ENCODE measurements at regions not wholly inside any gene's neighbourhood (a gene's known extent, or its start where the extent isn't known, plus 50 kb on each side); places are given as distances from the start of the nearest gene placed in this dataset.

- TF ChIP-seq JUND (IDR thresholded peaks at IDR 0.05) (no peak), RXRA (IDR thresholded peaks at IDR 0.05) (no peak), ZBTB33 (IDR thresholded peaks at IDR 0.05) (no peak)
- TF ChIP-seq, protein P1, sequence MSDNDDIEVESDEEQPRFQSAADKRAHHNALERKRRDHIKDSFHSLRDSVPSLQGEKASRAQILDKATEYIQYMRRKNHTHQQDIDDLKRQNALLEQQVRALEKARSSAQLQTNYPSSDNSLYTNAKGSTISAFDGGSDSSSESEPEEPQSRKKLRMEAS (IDR thresholded peaks at IDR 0.05), result no peak
Observed at GRCh38 chr2:129741623-129742022, 237.8 kb upstream of the RAB6C start (continued).

DNA sequence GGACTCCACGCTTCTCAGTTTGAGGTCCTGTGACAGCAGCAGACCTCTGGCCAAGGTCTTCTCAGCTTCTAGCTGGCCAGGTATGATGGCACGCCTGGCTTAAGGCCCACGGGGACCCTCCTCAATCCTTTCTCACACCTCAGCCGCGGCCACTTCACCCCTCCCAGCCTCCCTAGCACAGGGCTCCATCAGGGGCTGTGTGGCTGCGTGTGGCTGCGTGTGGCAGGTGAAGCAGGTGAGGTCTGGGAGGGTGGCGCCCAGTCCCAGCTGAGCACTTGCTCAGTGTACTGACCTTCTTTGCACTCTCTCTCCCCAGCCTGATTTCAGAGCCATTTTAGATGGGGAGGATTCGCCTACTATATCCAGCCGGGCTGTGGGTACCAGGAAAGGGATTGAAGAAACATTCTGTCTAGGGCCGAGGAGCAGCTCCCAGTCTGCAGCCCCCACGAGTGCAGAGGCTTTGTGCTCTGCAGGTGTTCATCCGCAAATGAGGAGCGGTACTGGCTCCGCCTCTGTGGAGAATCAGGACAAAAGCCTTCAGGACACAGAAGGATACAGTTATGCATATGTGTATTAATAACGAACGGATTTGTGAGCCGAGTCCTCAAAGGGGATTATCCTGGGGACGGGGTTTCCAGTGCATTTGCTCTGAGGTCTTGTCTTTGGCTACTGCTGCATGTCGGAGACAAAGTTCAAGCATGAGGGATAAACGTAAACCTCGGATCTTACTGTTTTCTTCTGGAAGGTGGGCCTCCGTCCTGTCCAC is 236.9 kb upstream of the RAB6C start:
- no peak overlapping the region for H3K4me3 ChIP-seq (ENCODE audit: low read depth in 1 of 3, low read length in 3 of 3)
- H3K36me3 ChIP-seq (ENCODE audit: control insufficient read depth in 4 of 4, insufficient read depth in 3 of 4, low read depth in 1 of 4, low read length in 3 of 4), result no peaks in the 10 kb centered on the region
- no peaks in the 10 kb centered on the region for H3K27me3 ChIP-seq (ENCODE audit: control insufficient read depth in 4 of 4, insufficient read depth in 4 of 4, low read length in 3 of 4)
- no peaks in the 10 kb centered on the region for H3K4me1 ChIP-seq (ENCODE audit: control insufficient read depth in 4 of 4, insufficient read depth in 4 of 4, low read length in 3 of 4)
- H3K9me3 ChIP-seq (ENCODE audit: control insufficient read depth in 4 of 4, low read length in 3 of 4), result no peaks in the 10 kb centered on the region
- TF ChIP-seq GABPA (IDR thresholded peaks at IDR 0.05 in 1 of 2, conservative IDR thresholded peaks at IDR 0.05 in 1 of 2) (no peak), RXRA (IDR thresholded peaks at IDR 0.05) (no peak), YY1 (IDR thresholded peaks at IDR 0.05) (no peak), HNF4A (conservative IDR thresholded peaks at IDR 0.05) (no peak), JUND (IDR thresholded peaks at IDR 0.05) (no peak), ZBTB33 (IDR thresholded peaks at IDR 0.05) (no peak), RAD21 (IDR thresholded peaks at IDR 0.05) (no peak), FOXA1 (IDR thresholded peaks at IDR 0.05) (no peak), EGR1 (IDR thresholded peaks at IDR 0.05; ENCODE audit: low read depth in 2 of 2) (no peak), FOXA2 (IDR thresholded peaks at IDR 0.05) (no peak), CTCF (IDR thresholded peaks at IDR 0.05; ENCODE audit: low read depth, low read length, missing input control) (no peak), SP1 (IDR thresholded peaks at IDR 0.05) (no peak), NR2F2 (IDR thresholded peaks at IDR 0.05) (no peak), TAF1 (conservative IDR thresholded peaks at IDR 0.05) (no peak)
- TF ChIP-seq, protein P2, sequence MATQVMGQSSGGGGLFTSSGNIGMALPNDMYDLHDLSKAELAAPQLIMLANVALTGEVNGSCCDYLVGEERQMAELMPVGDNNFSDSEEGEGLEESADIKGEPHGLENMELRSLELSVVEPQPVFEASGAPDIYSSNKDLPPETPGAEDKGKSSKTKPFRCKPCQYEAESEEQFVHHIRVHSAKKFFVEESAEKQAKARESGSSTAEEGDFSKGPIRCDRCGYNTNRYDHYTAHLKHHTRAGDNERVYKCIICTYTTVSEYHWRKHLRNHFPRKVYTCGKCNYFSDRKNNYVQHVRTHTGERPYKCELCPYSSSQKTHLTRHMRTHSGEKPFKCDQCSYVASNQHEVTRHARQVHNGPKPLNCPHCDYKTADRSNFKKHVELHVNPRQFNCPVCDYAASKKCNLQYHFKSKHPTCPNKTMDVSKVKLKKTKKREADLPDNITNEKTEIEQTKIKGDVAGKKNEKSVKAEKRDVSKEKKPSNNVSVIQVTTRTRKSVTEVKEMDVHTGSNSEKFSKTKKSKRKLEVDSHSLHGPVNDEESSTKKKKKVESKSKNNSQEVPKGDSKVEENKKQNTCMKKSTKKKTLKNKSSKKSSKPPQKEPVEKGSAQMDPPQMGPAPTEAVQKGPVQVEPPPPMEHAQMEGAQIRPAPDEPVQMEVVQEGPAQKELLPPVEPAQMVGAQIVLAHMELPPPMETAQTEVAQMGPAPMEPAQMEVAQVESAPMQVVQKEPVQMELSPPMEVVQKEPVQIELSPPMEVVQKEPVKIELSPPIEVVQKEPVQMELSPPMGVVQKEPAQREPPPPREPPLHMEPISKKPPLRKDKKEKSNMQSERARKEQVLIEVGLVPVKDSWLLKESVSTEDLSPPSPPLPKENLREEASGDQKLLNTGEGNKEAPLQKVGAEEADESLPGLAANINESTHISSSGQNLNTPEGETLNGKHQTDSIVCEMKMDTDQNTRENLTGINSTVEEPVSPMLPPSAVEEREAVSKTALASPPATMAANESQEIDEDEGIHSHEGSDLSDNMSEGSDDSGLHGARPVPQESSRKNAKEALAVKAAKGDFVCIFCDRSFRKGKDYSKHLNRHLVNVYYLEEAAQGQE (IDR thresholded peaks at IDR 0.05), result no peak
- TF ChIP-seq, protein P3, sequence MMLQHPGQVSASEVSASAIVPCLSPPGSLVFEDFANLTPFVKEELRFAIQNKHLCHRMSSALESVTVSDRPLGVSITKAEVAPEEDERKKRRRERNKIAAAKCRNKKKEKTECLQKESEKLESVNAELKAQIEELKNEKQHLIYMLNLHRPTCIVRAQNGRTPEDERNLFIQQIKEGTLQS (IDR thresholded peaks at IDR 0.05), result no peak
- TF ChIP-seq, protein P1 (IDR thresholded peaks at IDR 0.05), result no peak
- no peak overlapping the region for H3K27ac ChIP-seq (ENCODE audit: low read depth in 1 of 2, low read length in 2 of 2)
- no peak overlapping the region for H3K9ac ChIP-seq (ENCODE audit: low read depth in 1 of 2, low read length in 2 of 2)
- 85% methylated on average over 23 of the region's 23 CpGs for WGBS
- DNase-seq (ENCODE audit: low spot score), result no peak

All from liver (tissue), 8 donors.